ENCODE measurements at regions not wholly inside any gene's neighbourhood (a gene's known extent, or its start where the extent isn't known, plus 50 kb on each side); places are given as distances from the start of the nearest gene placed in this dataset.

GRCh38 chr6:121724576-121724975 lies 289.1 kb downstream of the GJA1 start:
- no peak overlapping the region for H3K27ac Mint-ChIP-seq (ENCODE audit: unreplicated experiment)
- peaks cover 10% of the 10 kb centered on the region for H3K4me1 Mint-ChIP-seq (ENCODE audit: unreplicated experiment)

GRCh38 chr6:121726596-121726995 lies 291.1 kb downstream of the GJA1 start:
- H3K27me3 Mint-ChIP-seq (ENCODE audit: unreplicated experiment) = no peaks in the 10 kb centered on the region
- H3K4me1 Mint-ChIP-seq (ENCODE audit: unreplicated experiment) = peaks cover 10% of the 10 kb centered on the region
- H3K4me3 Mint-ChIP-seq (ENCODE audit: unreplicated experiment) = no peak overlapping the region
- H3K27ac Mint-ChIP-seq (ENCODE audit: unreplicated experiment) = no peak overlapping the region
- H3K9me3 Mint-ChIP-seq (ENCODE audit: unreplicated experiment) = no peaks in the 10 kb centered on the region
- no peak for DNase-seq (ENCODE audit: extremely low spot score, unreplicated experiment)
- H3K36me3 Mint-ChIP-seq (ENCODE audit: unreplicated experiment) = no peaks in the 10 kb centered on the region
- TF ChIP-seq CTCF (IDR thresholded peaks at IDR 0.05) = no peak

More at GRCh38 chr6:121724576-121724975, 289.1 kb downstream of the GJA1 start:
- H3K27me3 Mint-ChIP-seq (ENCODE audit: unreplicated experiment) = no peaks in the 10 kb centered on the region
- peaks cover 14% of the 10 kb centered on the region for H3K9me3 Mint-ChIP-seq (ENCODE audit: unreplicated experiment)
- no peak for TF ChIP-seq CTCF (IDR thresholded peaks at IDR 0.05)
- no peak overlapping the region for H3K4me3 Mint-ChIP-seq (ENCODE audit: unreplicated experiment)
- no peaks in the 10 kb centered on the region for H3K36me3 Mint-ChIP-seq (ENCODE audit: unreplicated experiment)
- no peak for DNase-seq (ENCODE audit: extremely low spot score, unreplicated experiment)

GRCh38 chr6:121730616-121731015 lies 295.2 kb downstream of the GJA1 start:
- TF ChIP-seq CTCF (IDR thresholded peaks at IDR 0.05) = no peak
- Mint-ChIP-seq H3K27ac (ENCODE audit: unreplicated experiment) (no peak overlapping the region), H3K27me3 (ENCODE audit: unreplicated experiment) (no peaks in the 10 kb centered on the region), H3K36me3 (ENCODE audit: unreplicated experiment) (no peaks in the 10 kb centered on the region), H3K4me1 (ENCODE audit: unreplicated experiment) (peaks cover 14% of the 10 kb centered on the region), H3K4me3 (ENCODE audit: unreplicated experiment) (no peak overlapping the region), H3K9me3 (ENCODE audit: unreplicated experiment) (peaks cover 3% of the 10 kb centered on the region)
- DNase-seq (ENCODE audit: extremely low spot score, unreplicated experiment) = no peak

GRCh38 chr6:121731381-121731780 lies 295.9 kb downstream of the GJA1 start:
- Mint-ChIP-seq H3K36me3 (ENCODE audit: unreplicated experiment) (no peaks in the 10 kb centered on the region), H3K4me3 (ENCODE audit: unreplicated experiment) (no peak overlapping the region), H3K9me3 (ENCODE audit: unreplicated experiment) (peaks cover 3% of the 10 kb centered on the region), H3K27me3 (ENCODE audit: unreplicated experiment) (no peaks in the 10 kb centered on the region), H3K4me1 (ENCODE audit: unreplicated experiment) (peaks cover 12% of the 10 kb centered on the region), H3K27ac (ENCODE audit: unreplicated experiment) (no peak overlapping the region)
- no peak for DNase-seq (ENCODE audit: extremely low spot score, unreplicated experiment)
- no peak for TF ChIP-seq CTCF (IDR thresholded peaks at IDR 0.05)

GRCh38 chr6:121732641-121733040 lies 297.2 kb downstream of the GJA1 start:
- Mint-ChIP-seq H3K9me3 (ENCODE audit: unreplicated experiment) (peaks cover 3% of the 10 kb centered on the region), H3K27ac (ENCODE audit: unreplicated experiment) (no peak overlapping the region), H3K4me1 (ENCODE audit: unreplicated experiment) (peaks cover 7% of the 10 kb centered on the region), H3K36me3 (ENCODE audit: unreplicated experiment) (no peaks in the 10 kb centered on the region), H3K4me3 (ENCODE audit: unreplicated experiment) (no peak overlapping the region), H3K27me3 (ENCODE audit: unreplicated experiment) (no peaks in the 10 kb centered on the region)
- no peak for TF ChIP-seq CTCF (IDR thresholded peaks at IDR 0.05)
- no peak for DNase-seq (ENCODE audit: extremely low spot score, unreplicated experiment)
